Activated CD4-positive, alpha-beta T cell treated with anti-CD3 and anti-CD28 coated beads, Interleukin-2, amount 50 U/mL, for 48 hours (primary cell): ENCODE measurements at regions not wholly inside any gene's neighbourhood (a gene's known extent, or its start where the extent isn't known, plus 50 kb on each side); places are given as distances from the start of the nearest gene placed in this dataset.

Experiments used
- DNase-seq, 2 experiments: peaks; one replicate each; pipeline ENCODE4 v3.0.0-alpha.2; 2020

DNA sequence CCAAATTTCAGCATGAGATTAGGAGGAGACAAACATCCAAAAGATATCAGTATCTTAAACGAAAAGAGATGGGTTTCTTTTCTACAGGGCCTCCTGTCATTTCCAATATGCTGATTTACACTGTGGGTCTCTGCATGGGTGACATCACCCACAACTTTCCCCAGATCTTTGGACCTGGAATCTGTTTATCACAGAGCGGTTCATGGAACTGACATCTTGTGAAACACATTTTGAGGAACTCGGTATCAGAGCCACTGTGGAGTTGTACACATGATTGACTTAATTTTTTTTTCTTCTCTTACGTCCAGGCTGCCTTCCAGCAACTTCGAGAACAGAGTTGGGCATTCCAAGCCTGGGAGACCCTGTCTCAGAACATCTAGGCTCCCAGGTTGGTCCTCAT, 80.2 kb upstream of the SERP2 start:
- no peak for DNase-seq

DNA sequence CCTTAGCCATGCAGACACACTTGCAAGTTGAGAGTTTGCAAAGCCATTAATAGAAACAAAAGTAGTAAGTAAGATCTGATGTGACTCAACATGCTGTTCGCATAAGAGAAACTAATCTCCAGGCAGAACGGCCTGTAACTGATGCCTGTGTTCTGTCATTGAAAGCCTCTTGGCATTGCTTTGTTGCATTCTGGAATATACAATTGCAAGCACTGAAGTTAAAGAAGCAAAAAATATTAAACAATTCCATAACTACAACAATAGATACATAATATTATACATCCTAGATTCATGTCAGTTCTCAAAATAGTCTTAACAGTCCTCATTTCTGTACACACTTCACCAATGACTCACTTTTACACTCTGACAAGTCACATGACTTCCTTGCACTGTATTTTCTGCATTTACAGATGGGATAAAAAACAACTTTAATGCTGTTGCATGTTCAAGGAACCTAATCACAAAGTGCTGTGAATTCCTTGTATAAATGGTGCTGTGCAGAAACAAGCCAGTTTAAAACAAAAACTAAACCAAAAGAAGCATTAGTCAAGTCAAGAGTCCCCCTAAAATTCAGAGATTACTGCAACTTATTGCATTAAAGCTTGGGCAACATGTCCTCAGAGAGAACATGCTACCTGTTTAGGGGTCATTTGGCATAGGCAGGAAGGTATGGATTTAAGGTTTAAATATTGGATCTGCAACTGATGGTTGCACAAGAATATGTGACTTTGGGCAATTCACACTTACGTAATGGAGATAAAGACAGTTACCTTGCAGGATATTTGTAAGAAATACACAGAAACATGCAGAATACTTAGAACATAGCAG, 79.5 kb upstream of the SERP2 start:
- no peak for DNase-seq

- no peak for DNase-seq
Observed at GRCh38 chr13:44294876-44295275, 78.7 kb upstream of the SERP2 start.

GRCh38 chr13:44296856-44297255, 76.8 kb upstream of the SERP2 start:
- no peak for DNase-seq

- DNase-seq = no peak
Observed at GRCh38 chr13:44298314-44298713, 75.3 kb upstream of the SERP2 start.

- no peak for DNase-seq
Observed at GRCh38 chr13:44299152-44299943, 74.3 kb upstream of the SERP2 start.

DNA sequence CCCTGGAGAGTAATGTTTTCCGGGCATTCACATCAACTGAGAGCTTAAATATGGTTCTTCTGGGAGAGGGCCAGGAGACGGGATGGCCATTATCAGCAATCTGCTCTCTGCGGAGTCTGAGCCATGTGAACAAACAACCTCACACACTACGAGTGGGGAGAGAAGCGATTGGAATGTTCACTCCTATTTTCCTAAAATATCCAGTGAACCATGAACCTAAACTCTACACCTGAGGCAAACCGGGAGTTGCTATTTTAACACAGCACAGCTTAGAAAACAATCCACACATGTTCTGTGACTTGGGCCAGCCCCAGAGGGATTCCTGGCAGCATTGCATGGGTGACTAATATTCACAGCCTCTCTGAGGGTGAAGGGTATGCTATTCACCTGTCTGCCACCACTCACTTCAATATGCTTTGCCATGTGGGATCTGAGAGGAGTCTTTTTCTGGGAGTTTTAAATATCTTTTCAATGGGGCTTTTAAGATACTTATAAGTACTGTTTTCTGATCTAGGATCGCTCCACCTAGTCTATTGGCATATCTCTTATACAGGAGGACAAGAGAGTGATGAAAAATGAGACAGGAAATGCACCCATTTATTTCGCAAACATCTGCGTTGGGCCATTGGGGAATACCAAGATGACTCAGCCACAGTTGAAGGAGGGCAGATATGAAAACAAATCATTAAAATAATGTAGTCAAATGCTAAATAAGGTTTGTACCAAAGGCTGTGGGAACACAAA, 72.6 kb upstream of the SERP2 start:
- no peak for DNase-seq

DNA sequence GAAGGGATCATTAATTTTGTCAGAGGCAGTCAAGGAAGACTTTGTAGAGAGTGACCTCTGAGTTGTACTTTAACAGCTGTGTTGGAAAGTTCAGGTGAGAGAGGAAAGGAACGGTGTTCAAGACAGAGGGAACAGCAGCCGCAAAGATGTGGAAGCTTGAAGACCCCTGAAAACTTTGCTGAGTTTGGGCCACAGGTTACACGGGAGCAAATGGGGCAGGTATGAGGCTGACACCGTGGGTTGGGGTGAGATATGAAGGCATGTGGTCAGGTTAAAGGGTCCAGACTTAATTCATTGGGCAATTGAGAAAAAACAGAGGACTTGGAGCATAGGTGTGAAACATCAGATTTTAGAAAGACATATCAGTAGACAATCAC, 72.0 kb upstream of the SERP2 start:
- no peak for DNase-seq

- DNase-seq = no peak
Observed at GRCh38 chr13:44302233-44302632, 71.4 kb upstream of the SERP2 start.

DNA sequence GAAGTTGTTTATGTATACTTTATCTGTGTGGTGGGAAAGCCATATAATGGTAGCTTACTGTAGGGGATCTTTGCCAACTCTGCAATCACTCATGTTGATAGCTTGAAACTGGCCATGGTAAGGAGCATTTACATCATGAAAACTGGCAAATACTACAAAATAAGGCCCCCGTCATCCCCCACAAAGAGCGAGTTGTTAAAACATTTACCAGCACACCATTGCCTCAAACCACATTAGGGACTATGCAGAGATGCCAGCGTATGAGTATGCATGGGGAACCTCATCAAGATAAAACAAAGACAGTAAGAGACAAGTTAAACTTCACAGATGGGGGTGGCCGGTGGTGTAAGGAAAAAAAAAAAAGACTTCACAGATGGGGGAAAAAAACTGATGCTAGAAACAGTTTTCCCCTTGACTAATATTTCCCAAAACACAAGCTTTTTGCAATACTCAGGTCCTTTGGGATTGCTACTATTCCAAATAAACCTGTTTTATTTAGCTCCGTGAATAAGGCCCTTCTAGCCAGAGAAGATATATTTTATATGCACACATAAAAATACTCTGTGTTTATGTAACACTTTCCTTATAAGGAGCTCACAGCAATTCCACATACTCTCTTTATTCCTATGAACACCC, 70.6 kb upstream of the SERP2 start:
- no peak for DNase-seq

DNA sequence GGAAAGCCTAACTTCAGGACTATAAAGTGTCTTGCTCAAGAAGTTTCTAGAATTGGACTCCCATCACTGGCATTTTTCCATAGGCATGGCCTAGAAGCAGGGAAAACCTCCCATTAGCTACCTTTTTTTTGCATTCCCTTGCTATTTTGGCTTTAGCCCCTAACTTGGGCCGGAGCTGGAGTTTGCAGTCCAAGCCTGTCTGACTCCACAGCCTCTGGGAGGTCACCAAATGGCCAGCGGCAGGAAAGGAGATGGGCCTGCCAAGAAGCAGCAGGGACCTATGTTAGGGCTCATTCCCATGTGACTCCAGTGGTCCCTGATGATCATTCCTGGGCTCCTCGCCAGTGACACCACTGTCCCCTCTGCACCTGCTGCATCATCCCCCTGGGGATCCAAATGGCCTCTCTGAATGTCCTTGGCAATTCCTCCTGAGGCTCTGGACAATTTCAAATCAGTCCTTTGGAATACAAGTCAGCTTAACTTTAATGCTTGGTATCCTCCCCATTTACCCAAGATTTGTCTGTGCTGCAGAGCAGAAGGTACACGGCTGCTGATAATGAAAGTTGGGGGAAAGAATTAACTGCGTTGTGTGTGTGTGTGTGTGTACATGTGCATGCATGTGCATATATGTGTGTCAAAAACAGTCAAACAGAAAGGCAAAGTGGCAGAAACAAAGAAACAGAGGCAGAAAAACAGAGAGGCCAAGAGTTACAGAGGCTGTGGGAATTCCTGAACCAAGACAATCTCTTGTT, 69.8 kb upstream of the SERP2 start:
- DNase-seq = no peak

- no peak for DNase-seq
Observed at GRCh38 chr13:44304433-44304725, 69.2 kb upstream of the SERP2 start.

DNA sequence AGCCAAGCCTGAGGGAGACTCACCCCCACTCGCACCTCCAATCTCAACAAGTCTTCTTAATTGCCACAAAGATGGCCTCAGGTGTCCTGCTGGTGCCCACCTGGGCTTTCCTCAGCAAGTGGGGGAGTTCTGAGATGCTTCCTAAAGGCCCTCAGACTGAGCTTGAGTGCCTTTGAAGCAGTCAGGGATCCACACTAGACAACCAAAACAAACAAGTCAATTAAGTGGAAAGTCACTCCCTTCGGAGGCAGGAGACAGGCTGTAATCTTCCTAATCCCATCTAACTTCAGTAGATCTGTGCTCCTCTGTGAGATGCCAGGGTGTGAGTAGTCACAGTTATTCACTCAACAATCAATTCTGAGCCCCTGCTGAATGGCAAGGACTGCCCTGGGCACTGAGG, 68.3 kb upstream of the SERP2 start:
- no peak for DNase-seq

DNA sequence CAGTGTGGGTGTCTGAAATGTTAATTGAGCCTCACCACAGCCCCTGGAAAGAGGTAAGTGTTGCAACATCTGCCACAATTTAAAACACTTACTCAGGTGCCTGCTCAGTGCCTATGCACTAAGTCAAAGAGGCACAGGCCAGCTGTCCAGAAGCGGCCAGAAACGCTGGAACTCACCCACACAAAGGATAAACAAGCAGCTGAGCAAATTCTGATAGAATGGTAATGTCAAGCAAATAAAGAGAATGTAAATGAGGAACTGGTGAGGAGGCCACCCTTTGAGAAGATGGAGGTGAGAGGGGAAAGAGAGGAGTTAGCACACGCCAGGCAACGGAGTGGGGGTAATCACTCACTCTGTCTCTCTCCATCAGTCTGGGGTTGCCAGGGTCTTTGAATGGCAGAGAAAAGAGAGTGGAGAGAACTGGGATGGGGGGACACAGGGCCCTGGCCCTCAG, 67.7 kb upstream of the SERP2 start:
- DNase-seq = no peak

DNA sequence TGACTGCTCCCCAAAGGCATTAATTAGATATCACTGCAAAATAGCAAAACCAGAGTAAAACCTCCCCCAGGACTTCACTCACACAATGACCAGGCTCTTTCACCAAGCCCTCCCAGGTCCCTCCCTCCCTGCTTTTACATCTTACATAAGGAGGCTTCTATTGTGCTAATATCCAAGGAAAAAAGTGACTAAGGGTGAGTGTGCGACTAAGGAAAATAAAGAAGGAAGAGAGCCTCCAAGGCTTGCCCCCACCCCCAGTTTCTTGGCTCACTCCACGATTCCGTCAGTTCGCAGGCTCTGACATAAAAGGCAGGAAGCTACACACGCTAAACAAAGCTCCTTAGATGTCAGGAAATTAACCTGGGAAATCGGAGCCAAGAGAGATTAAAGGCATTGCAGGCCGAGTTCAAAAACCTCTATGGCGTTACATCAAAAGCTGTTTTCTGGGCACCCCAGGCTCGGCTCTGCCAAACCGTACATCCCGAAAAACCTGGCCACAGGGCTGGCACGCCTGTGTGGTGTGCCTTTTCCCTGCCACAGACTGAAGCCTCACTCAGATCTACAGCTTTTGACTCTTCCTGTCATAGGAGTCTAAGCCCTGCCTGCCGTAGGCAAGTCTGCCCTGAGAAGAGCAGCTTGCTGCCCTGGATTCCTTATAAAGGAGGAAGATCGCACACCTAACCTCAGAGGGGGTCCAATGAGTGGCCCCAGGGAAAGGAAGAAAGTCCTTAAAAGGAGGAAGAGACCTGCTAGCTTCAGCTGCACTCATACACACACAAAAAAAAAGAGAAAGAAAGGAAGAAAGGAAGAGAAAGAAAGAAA, 67.0 kb upstream of the SERP2 start:
- no peak for DNase-seq

- DNase-seq = no peak
Observed at GRCh38 chr13:44307255-44307654, 66.4 kb upstream of the SERP2 start.

GRCh38 chr13:44307844-44308243, 65.8 kb upstream of the SERP2 start:
- DNase-seq = no peak

- DNase-seq = no peak
Observed at GRCh38 chr13:44308352-44308751, 65.3 kb upstream of the SERP2 start.

- DNase-seq = no peak
Observed at GRCh38 chr13:44309794-44310757, 63.5 kb upstream of the SERP2 start.

DNA sequence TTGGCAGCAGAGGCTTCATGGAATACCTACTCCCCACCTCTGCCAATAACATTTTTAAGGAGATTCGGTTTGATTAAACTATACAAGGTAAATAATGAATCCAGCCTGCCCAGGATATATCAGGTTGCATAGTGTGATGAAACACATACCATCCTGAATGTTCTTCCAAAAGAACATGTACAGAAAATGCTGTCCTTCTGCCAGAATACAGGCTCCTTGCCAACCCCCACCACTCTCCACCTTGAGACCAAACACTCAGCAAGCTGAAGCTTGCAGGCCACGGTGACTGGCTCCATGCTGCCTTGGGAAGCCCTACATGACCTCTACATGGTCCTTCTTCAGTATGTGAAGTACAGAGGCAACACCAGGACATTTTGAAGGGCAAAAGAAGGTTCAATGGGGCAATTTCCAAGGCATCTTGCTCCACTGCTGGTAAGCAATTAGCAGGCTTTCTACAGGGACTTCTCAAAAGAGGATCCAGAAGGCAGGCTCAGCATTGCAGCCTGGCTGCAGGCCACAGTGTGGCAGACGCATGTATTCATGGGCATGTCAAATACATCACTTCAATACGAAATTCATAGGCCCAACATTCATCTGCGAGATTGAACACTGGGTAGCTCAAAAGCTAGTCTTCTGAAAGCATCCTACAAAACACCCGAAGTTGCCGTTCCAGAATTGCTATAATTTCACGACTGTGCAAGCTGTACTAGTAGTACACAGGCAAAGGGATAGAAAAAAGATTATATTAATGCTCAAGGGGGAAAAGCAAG, 62.4 kb upstream of the SERP2 start:
- no peak for DNase-seq
